Left colon (tissue), 2 donors: ENCODE measurements at regions not wholly inside any gene's neighbourhood (a gene's known extent, or its start where the extent isn't known, plus 50 kb on each side); places are given as distances from the start of the nearest gene placed in this dataset.

Source experiments
- ATAC-seq: fragments of 200-7000 bp; cut with Tn5 transposase; one replicate; pipeline ENCODE4 v1.9.1; 2020; ENCODE audit warnings: mild to moderate bottlenecking, moderate library complexity
- DNase-seq, 2 donors: peaks; one replicate each; pipeline ENCODE4 v3.0.0-alpha.2; 2020
- intact Hi-C, 2 donors: fragments of 100-400 bp; cut with DNase I in 1 of 2; cut with micrococcal nuclease in 1 of 2; formaldehyde crosslinking; loops; one replicate each; pipeline versions ENCODE4 v1.11.2 to v1.14.0; 2022; cut with DNase I, micrococcal nuclease
- donor health status: DM: no; HTN: no; CAD: no.
- donor health status: DM: yes; HTN: yes; CAD: no.

- intact Hi-C loops = no loop called here
- no peak for ATAC-seq
- no peak for DNase-seq
Observed at GRCh38 chr1:10928654-10929053, 83.8 kb upstream of the TARDBP start.

- DNase-seq = no peak
- no peak for ATAC-seq
- intact Hi-C loops = no loop called here
Observed at GRCh38 chr1:10932088-10932487, 80.4 kb upstream of the TARDBP start.

- intact Hi-C loops = no loop called here
- peak; percentile 34 for ATAC-seq
- no peak for DNase-seq
Observed at GRCh38 chr1:10934150-10934818, 78.2 kb upstream of the TARDBP start.

- ATAC-seq (peak; percentile 84), DNase-seq (peak in 1 of 2 donors; percentile 40)
- intact Hi-C loops = no loop called here
Observed at GRCh38 chr1:10935246-10935645, 77.2 kb upstream of the TARDBP start.

- ATAC-seq (no peak), DNase-seq (no peak)
- intact Hi-C loops = no loop called here
Observed at GRCh38 chr1:10935724-10936123, 76.7 kb upstream of the TARDBP start.

GRCh38 chr1:10936998-10937901 lies 75.2 kb upstream of the TARDBP start:
- ATAC-seq (peak; percentile 38), DNase-seq (no peak)
- intact Hi-C loops = no loop called here

GRCh38 chr1:10938741-10939417 lies 73.6 kb upstream of the TARDBP start:
- ATAC-seq = no peak
- intact Hi-C loops = no loop called here

GRCh38 chr1:10939654-10940450 lies 72.6 kb upstream of the TARDBP start:
- ATAC-seq = no peak
- DNase-seq = no peak
- intact Hi-C loops = no loop called here

More at GRCh38 chr1:10938741-10939417, 73.6 kb upstream of the TARDBP start:
- DNase-seq = no peak

- DNase-seq = no peak
- no peak for ATAC-seq
- intact Hi-C loops = no loop called here
Observed at GRCh38 chr1:10940451-10940804, 72.0 kb upstream of the TARDBP start.

GRCh38 chr1:10940838-10941237 lies 71.6 kb upstream of the TARDBP start:
- intact Hi-C loops = no loop called here
- DNase-seq (no peak), ATAC-seq (no peak)

- ATAC-seq = peak; percentile 31
- DNase-seq = peak in 1 of 2 donors; percentile 78
- intact Hi-C loops = no loop called here
Observed at GRCh38 chr1:10941891-10942541, 70.4 kb upstream of the TARDBP start.

GRCh38 chr1:10942542-10942912 lies 69.9 kb upstream of the TARDBP start:
- no peak for ATAC-seq
- no peak for DNase-seq
- intact Hi-C loops = no loop called here

GRCh38 chr1:10943041-10943440 lies 69.4 kb upstream of the TARDBP start:
- intact Hi-C loops = no loop called here
- ATAC-seq (no peak), DNase-seq (no peak)

- intact Hi-C loops = no loop called here
- peak; percentile 82 for ATAC-seq
- DNase-seq = peak; percentile 75 to 83
Observed at GRCh38 chr1:10943991-10944730, 68.3 kb upstream of the TARDBP start.

- ATAC-seq (no peak), DNase-seq (no peak)
- intact Hi-C loops = no loop called here
Observed at GRCh38 chr1:10945991-10946509, 66.4 kb upstream of the TARDBP start.

- ATAC-seq = no peak
- DNase-seq = no peak
- intact Hi-C loops = no loop called here
Observed at GRCh38 chr1:10947181-10947580, 65.3 kb upstream of the TARDBP start.

GRCh38 chr1:10947691-10948462 lies 64.6 kb upstream of the TARDBP start:
- no peak for ATAC-seq
- intact Hi-C loops = no loop called here
- DNase-seq = no peak
